ENCODE measurements at regions not wholly inside any gene's neighbourhood (a gene's known extent, or its start where the extent isn't known, plus 50 kb on each side); places are given as distances from the start of the nearest gene placed in this dataset.

GRCh38 chr12:102638777-102639176 is 158.4 kb upstream of the IGF1 start:
- no peaks in the 10 kb centered on the region for H3K27me3 Mint-ChIP-seq (ENCODE audit: insufficient read depth)
- no peak for TF ChIP-seq CTCF (IDR thresholded peaks at IDR 0.05)
- peak; percentile 47 for DNase-seq

GRCh38 chr12:102633981-102634605 is 153.7 kb upstream of the IGF1 start:
- Mint-ChIP-seq H3K4me1 (ENCODE audit: low read depth) (peaks cover 47% of the 10 kb centered on the region), H3K27me3 (ENCODE audit: insufficient read depth) (no peaks in the 10 kb centered on the region), H3K9me3 (peaks cover 3% of the 10 kb centered on the region), H3K27ac (peak overlapping the region; percentile 85), H3K4me3 (no peak overlapping the region; the same call in 1 of the 2 replicates), H3K36me3 (ENCODE audit: low read depth) (peaks cover 3% of the 10 kb centered on the region)
- DNase-seq = peak; percentile 68
- TF ChIP-seq CTCF (IDR thresholded peaks at IDR 0.05) = no peak

More at GRCh38 chr12:102638777-102639176, 158.4 kb upstream of the IGF1 start:
- peaks cover 25% of the 10 kb centered on the region for H3K36me3 Mint-ChIP-seq (ENCODE audit: low read depth)
- H3K27ac Mint-ChIP-seq = peak overlapping the region; percentile 69
- peaks cover 63% of the 10 kb centered on the region for H3K4me1 Mint-ChIP-seq (ENCODE audit: low read depth)
- H3K9me3 Mint-ChIP-seq = peaks cover 11% of the 10 kb centered on the region
- H3K4me3 Mint-ChIP-seq = no peak overlapping the region

GRCh38 chr12:102631274-102631673 is 150.9 kb upstream of the IGF1 start:
- Mint-ChIP-seq H3K9me3 (peaks cover 21% of the 10 kb centered on the region; the same call in 1 of the 2 replicates), H3K27me3 (ENCODE audit: insufficient read depth) (no peaks in the 10 kb centered on the region), H3K4me3 (no peak overlapping the region), H3K27ac (no peak overlapping the region), H3K4me1 (ENCODE audit: low read depth) (peaks cover 31% of the 10 kb centered on the region), H3K36me3 (ENCODE audit: low read depth) (peaks cover 21% of the 10 kb centered on the region)
- no peak for TF ChIP-seq CTCF (IDR thresholded peaks at IDR 0.05)
- peak; percentile 82 for DNase-seq

- DNase-seq = peak; percentile 34
These were observed 149.0 kb upstream of the IGF1 start for GRCh38 chr12:102629262-102629888.

GRCh38 chr12:102625819-102626218 is 145.5 kb upstream of the IGF1 start:
- Mint-ChIP-seq H3K27ac (no peak overlapping the region), H3K9me3 (peaks cover 28% of the 10 kb centered on the region), H3K4me1 (ENCODE audit: low read depth) (no peaks in the 10 kb centered on the region), H3K27me3 (ENCODE audit: insufficient read depth) (no peaks in the 10 kb centered on the region; the same call in 1 of the 2 replicates), H3K36me3 (ENCODE audit: low read depth) (peaks cover 27% of the 10 kb centered on the region), H3K4me3 (no peak overlapping the region)
- no peak for TF ChIP-seq CTCF (IDR thresholded peaks at IDR 0.05)
- no peak for DNase-seq

More at GRCh38 chr12:102629262-102629888, 149.0 kb upstream of the IGF1 start:
- Mint-ChIP-seq H3K4me3 (no peak overlapping the region), H3K27ac (no peak overlapping the region), H3K27me3 (ENCODE audit: insufficient read depth) (no peaks in the 10 kb centered on the region; the same call in 1 of the 2 replicates), H3K36me3 (ENCODE audit: low read depth) (peaks cover 27% of the 10 kb centered on the region), H3K4me1 (ENCODE audit: low read depth) (peaks cover 14% of the 10 kb centered on the region), H3K9me3 (peaks cover 28% of the 10 kb centered on the region)
- TF ChIP-seq CTCF (IDR thresholded peaks at IDR 0.05) = no peak
